Fibroblast of villous mesenchyme (primary cell): ENCODE measurements at regions not wholly inside any gene's neighbourhood (a gene's known extent, or its start where the extent isn't known, plus 50 kb on each side); places are given as distances from the start of the nearest gene placed in this dataset.
A peak's percentile ranks its signal among the peaks of the same experiment; 100 is the strongest.

Source experiments
- DNase-seq: peaks from one replicate; pipeline ENCODE4 v3.0.0-alpha.2; 2010; ENCODE audit warnings: low read depth
- H3K4me3 ChIP-seq: 2 replicates; pipeline ENCODE4 v1.5.1; 2011; ENCODE audit warnings: low read depth, mild to moderate bottlenecking, low read length
- CTCF ChIP-seq: IDR thresholded peaks from 2 replicates; pipeline ENCODE4 v1.5.1; 2012; ENCODE audit warnings: low read depth, mild to moderate bottlenecking, low read length; ENCODE audit not compliant: insufficient read depth

- no peak for TF ChIP-seq CTCF
- no peak for DNase-seq
- no peak overlapping the region for H3K4me3 ChIP-seq
These were observed 207.8 kb downstream of the RAB28 start for GRCh38 chr4:13276357-13276756.

- no peak overlapping the region for H3K4me3 ChIP-seq
- no peak for DNase-seq
- no peak for TF ChIP-seq CTCF
These were observed 215.4 kb downstream of the RAB28 start for GRCh38 chr4:13268703-13269102.

- H3K4me3 ChIP-seq = no peak overlapping the region
- DNase-seq = no peak
- TF ChIP-seq CTCF = no peak
These were observed 216.0 kb downstream of the RAB28 start for GRCh38 chr4:13268165-13268564.

- no peak for TF ChIP-seq CTCF
- DNase-seq = peak; percentile 11
These were observed 217.0 kb downstream of the RAB28 start for GRCh38 chr4:13267091-13267490.

GRCh38 chr4:13266687-13267086 is 217.5 kb downstream of the RAB28 start:
- no peak for TF ChIP-seq CTCF
- DNase-seq = peak; percentile 43

More at GRCh38 chr4:13267091-13267490, 217.0 kb downstream of the RAB28 start:
- H3K4me3 ChIP-seq = no peak overlapping the region

GRCh38 chr4:13263967-13264525 is 220.1 kb downstream of the RAB28 start:
- no peak for DNase-seq

More at GRCh38 chr4:13266687-13267086, 217.5 kb downstream of the RAB28 start:
- H3K4me3 ChIP-seq = no peak overlapping the region

More at GRCh38 chr4:13263967-13264525, 220.1 kb downstream of the RAB28 start:
- no peak overlapping the region for H3K4me3 ChIP-seq
- TF ChIP-seq CTCF = no peak
